HEK293 (cell line): ENCODE measurements at regions not wholly inside any gene's neighbourhood (a gene's known extent, or its start where the extent isn't known, plus 50 kb on each side); places are given as distances from the start of the nearest gene placed in this dataset.

Experiments used
- CTCF ChIP-seq: fragments of 450-650 bp; formaldehyde crosslinking; IDR thresholded peaks from 2 replicates; pipeline ENCODE4 v1.5.1; 2016; ENCODE audit warnings: missing biosample characterization, missing genetic modification characterization
- TRIM28 ChIP-seq: IDR thresholded peaks from 2 replicates; pipeline ENCODE4 v1.6.1; 2011; ENCODE audit warnings: low read length, control low read depth, borderline replicate concordance
- ZNF175 ChIP-seq: fragments of 450-650 bp; formaldehyde crosslinking; IDR thresholded peaks from 2 replicates; pipeline ENCODE4 v1.5.1; 2016; ENCODE audit warnings: missing biosample characterization, missing genetic modification characterization
- ZNF621 ChIP-seq: fragments of 450-650 bp; formaldehyde crosslinking; IDR thresholded peaks from 2 replicates; pipeline ENCODE4 v1.5.1; 2017; ENCODE audit warnings: missing biosample characterization, missing genetic modification characterization

GRCh38 chr5:167286891-167287290, 1004.6 kb upstream of the WWC1 start:
- TF ChIP-seq ZNF621 (tag by site-specific recombination) (no peak), CTCF (tag by site-specific recombination) (no peak), ZNF175 (no peak), TRIM28 (no peak)
